GM18502 (cell line): ENCODE measurements at regions not wholly inside any gene's neighbourhood (a gene's known extent, or its start where the extent isn't known, plus 50 kb on each side); places are given as distances from the start of the nearest gene placed in this dataset.
"Not testable (repeated sequence)": the region's sequence is repeated elsewhere in the genome, so short reads cannot be mapped to it uniquely, and the experiment has no call there.

ENCODE experiments used
- ATAC-seq: cut with Tn5 transposase; IDR thresholded peaks from one replicate; pipeline ENCODE4 v1.9.1; 2021; ENCODE audit warnings: mild to moderate bottlenecking; ENCODE audit not compliant: unreplicated experiment, poor library complexity

DNA sequence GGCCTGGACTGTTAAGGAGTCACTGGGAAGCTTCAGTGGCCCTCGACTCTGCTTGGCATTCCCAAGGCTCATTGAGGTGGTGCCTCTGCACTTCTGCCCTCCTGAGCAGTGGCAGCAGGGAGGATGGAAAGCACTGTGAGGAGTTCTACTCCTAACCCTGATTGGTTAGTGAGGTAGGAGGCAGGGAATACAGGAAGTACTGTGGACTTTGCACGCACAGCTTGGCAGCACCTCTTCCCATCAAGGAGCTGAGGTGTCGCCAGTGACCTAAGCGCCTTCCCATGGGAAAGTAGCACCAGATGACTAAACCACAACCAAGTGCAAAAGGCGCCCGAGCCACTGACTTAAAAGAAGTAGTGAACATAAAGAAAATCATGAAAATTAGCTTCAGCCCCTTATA, 152.5 kb upstream of the CADM1 start:
- ATAC-seq, result no peak

DNA sequence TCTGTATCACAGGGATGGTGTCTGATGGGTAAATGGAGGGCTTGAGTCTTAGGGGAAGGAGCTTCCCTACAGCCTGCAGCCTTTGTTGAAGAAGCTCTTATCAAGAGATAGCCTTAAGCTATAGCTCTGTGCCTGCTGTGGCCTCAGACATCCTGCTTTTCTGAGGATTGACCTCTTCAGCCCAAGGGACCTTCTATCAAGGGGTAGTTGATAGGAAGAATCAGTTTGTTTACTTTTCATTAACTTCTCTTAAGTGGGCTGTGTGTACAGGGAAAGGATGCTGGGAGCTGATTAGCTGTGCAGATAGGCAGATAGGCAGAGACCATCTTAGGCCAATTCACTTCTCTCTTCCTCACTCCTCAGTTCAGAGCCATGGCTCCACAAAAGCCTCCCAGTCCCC, 151.8 kb upstream of the CADM1 start:
- no peak for ATAC-seq

- ATAC-seq, result no peak
Observed at GRCh38 chr11:115654792-115655191, 150.6 kb upstream of the CADM1 start.

DNA sequence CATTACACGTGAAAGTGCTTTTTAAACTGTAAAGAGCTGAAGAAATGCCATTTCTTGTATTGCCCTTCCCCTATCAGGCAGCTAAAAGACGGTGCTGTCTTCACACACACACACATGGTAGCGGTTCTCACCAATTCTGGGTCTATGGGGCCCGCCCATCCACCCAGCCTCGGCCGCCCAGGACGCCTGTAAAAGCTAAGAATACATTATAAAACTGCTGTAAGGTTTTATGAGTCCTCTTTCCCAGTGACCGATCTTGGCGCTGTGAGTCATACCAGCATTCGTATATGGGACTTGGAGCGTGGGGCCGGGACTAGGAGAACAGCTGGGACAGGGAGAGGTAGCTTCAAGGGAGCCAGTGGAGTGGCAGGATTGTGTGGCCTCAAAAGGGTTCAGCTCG, 149.7 kb upstream of the CADM1 start:
- no peak for ATAC-seq

- no peak for ATAC-seq
Observed at GRCh38 chr11:115653076-115653475, 148.9 kb upstream of the CADM1 start.

DNA sequence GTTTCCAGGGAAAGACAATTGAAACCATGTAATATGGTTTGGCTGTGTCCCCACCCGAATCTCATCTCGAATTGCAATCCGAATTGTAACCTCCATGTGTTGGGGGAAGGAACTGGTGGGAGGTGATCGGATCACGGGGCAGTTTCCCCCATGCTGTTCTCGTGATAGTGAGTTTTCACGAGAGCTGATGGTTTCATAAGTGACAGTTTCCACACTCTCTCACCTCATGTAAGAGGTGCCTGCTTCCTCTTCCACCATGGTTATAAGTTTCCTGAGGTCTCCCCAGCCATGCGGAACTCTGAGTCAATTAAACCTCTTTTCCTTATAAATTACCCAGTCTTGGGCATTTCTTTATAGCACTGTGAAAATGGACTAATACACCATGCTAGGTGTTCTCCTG, 148.3 kb upstream of the CADM1 start:
- ATAC-seq, result no peak

DNA sequence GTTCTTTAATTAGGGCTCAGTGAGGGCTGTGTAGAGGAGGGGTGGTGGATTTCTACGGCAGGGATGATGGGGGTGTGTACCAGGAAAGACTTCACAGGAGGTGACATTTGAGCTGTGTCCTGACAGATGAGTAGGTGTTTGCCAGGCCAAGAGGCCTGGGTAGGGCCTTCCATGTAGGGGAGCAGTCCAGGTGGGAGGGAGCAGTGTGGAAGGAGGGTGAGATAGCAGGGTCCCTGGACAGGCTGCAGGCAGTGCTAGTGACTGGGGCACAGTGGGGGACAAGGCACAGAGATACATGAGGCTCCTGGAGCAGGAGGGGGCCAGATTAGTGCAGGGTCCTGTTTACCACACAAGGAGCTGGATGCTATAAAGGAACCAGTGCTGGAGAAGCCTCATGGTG, 147.9 kb upstream of the CADM1 start:
- no peak for ATAC-seq

DNA sequence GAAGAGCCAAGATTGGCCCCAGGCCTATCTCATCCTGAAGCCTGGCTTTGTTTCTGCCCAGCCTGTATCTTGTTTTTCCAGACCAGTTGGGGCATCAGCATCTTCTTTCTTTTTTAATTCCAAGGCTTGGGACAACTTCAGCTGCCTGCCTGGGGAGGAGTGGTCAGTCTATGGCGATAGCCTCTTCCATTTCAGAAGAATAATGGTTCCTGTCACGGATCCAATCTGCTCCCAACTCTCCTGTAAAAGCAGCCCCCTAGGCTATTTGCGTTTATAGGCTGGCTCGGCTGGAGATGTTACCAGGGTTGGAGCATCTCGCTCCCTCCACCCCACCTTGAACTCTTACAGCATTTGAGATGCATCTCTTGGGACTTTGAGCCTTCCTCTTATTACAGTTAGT, 145.2 kb upstream of the CADM1 start:
- no peak for ATAC-seq

DNA sequence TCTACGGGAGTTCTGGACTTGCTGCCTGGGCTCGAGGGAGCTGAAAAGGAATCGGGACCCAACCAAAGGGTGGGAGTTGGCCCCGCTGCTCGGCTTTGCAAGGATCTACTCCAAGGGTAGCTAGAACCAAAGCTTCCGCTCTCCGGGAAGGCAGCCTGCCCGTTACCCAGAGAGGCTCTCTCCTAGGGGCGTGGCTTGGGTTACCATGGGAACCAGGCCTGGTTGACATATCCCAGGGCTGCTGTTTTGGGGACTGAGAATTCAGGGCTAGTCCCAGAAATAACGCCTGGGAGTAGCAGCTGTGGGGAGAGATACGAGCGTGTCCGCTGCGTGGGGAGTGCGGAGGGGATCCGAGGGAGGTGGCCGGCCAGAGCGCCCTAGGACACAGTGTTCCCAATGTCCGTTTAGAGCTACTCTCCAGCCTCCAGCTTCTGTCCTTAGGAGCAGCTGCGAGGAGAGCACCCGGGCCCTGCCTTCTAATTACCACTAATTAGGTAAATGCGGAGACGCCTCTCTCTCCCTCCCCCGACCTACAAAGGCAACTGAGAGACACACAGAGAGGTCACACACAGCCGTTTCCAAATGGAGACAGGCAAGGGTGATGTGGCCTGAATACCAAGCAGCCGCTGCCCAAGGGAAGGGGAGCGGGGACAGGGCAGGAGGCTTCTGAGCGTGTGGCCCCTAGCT, 141.6 kb upstream of the CADM1 start:
- ATAC-seq, result no peak

DNA sequence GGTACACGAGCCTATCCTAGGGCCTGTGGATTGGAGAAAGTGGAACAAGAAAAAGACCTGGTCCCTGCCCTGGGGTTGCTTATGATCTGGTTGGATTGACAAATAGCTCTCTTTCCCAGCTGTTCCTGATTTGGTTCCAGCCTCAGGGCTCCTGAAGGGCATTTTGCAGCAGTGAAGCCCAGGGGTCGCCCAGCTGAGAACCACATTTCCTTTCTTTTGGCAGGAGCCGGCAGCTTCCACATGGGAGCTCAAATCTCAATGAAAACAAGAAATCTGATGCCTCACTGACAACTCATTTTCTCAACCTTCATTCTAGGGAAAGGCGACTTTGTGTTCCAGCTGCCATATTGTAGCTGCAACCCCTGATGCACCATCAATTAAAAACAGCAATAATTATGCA, 140.6 kb upstream of the CADM1 start:
- ATAC-seq, result no peak

- no peak for ATAC-seq
Observed at GRCh38 chr11:115643549-115644270, 139.5 kb upstream of the CADM1 start.

DNA sequence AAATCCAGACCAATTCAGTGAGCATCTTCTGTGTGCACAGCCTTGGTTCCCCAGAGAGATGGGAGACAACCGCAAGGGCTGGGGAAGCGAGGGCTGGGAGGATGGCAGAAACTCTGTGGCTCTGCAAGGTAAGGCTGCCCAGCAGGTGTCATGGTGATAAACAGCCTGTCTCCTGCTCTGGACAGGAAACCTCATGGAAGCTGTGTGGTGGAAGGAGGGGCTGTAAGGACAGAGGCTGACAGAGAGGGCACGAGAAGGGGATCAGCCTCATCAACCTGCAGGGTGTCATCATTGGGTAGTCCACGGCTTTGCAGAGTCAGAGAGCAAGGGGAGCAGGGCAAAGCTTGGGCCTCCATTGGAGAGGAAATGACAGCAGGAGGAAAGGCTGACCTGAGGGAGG, 138.4 kb upstream of the CADM1 start:
- no peak for ATAC-seq

GRCh38 chr11:115637599-115638241, 133.5 kb upstream of the CADM1 start:
- no peak for ATAC-seq

DNA sequence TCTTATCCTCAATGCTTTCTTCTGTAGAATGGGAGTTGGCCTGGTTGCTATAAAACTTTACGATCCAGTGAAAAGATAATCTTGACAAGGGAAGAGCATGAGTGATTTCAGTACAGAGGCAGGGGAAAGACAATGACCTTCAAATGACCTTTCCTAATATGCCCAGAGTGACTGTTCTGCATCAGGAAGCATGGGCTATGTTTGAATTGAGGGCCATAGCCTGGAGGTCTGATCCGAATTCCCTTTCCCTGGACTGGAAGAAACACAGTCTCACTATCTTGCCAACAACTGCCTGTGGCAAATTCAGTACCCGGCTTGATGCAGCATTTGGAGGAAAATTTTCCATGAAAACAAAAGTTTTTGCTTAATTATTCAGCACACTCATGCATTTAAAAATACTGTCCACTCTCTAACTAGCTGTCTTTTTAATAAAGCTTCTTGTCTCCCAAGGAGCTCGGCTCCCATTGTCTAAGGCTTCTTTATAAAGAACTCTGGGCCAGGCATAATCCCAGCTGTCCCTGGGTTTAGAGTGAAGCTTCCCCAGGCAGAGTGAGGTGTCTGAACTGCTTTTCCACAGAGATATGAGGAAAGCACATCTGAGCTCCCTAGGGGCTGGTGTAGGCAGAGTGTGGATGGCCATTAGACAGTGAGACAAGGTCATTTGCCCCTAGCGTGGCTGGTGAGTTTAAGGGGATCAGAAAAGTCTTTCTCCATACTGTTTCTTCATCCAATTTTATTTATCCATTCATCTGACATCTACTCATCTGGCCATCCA, 132.7 kb upstream of the CADM1 start:
- ATAC-seq, result no peak

DNA sequence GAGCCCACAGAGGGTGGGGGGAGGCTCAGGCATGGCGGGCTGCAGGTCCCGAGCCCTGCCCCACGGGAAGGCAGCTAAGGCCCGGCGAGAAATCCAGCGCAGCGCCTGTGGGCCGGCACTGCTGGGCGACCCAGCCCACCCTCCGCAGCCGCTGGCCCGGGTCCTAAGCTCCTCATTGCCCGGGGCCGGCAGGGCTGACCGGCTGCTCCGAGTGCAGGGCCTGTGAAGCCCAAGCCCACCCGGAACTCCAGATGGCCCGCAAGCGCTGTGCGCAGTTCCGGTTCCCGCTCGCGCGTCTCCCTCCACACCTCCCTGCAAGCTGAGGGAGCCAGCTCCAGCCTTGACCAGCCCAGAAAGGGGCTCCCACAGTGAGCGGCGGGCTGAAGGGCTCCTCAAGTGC, 129.8 kb upstream of the CADM1 start:
- not testable (repeated sequence) for ATAC-seq

DNA sequence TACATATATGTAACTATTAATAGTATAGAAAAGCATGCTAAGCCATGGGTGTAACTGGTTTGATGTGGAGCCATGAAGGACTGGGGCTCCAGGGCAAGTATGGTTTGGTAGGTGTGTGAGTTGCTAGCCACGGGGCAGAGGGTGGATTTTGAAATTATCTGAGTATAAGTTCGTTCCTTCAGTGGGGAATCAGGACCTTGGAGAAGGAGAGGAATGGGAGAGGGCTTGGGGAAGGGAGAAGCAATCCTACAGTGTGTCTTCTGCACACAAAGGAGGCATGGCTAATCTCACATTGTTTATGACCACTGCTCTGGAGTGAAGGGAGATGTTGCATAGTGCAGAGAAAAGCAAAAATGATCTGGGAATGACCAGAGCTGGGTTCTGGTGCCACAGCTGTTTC, 127.8 kb upstream of the CADM1 start:
- ATAC-seq, result no peak

GRCh38 chr11:115631609-115632008, 127.4 kb upstream of the CADM1 start:
- ATAC-seq, result no peak

DNA sequence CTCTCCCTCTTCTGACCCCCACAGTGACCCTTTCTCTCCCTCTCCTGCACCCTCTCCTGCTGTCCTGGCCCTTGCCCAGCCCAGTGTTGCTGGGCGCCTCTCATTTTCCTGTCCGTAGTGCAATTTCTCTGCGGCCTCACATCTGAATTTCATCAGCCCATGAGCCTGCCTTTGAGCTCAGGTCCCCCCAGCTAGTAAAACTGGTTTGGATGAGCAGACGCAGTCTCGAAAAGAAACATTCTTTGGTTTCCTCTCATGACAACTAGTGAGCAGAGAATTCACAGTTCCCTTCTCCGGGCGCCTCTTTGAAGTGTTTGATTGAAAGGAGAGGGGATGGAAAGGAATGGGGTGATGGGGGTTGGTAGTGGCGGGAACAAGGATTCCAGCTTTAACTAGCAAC, 126.0 kb upstream of the CADM1 start:
- no peak for ATAC-seq

- ATAC-seq, result no peak
Observed at GRCh38 chr11:115629456-115630015, 125.3 kb upstream of the CADM1 start.

DNA sequence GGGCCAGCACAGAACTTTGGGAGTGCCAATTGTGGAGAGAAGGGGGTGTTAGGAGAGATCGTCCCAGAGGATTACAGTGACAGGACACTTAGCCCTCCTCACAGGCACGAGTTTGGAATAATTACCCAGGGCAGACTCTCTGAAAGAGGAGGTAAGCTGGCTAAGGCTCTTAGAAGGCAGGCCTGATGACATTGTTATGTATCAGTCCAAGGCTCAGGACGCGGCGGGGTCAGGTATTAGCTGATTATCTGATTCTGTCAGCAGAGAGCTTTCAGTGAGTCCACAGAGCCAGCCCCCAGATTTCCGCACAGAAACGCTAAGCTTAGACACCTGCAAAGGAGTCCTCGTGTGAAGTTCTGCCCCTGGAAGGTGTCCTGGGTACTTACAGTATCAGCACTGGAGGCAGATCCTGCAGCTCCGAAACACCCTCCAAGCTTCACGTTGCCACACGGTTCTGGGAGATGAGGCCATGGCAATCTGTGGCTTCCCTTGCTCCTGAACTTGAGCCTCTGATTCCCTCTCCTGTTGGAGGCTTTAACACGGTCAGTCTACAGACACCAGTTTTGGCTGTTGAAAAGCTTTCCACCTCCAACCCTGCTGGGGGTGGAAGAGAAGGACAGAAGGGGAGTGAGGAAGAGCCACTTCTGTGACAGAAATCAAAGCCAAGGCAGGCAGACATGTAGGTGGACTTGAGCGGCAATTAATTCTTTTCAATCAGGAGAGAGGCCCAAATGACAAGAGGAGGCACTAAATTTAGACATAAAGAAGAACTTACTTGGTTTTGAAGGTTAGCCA, 123.6 kb upstream of the CADM1 start:
- ATAC-seq, result no peak
